ENCODE measurements at regions not wholly inside any gene's neighbourhood (a gene's known extent, or its start where the extent isn't known, plus 50 kb on each side); places are given as distances from the start of the nearest gene placed in this dataset.

- Mint-ChIP-seq H3K36me3 (ENCODE audit: insufficient read depth, unreplicated experiment) (peaks cover 4% of the 10 kb centered on the region), H3K4me3 (ENCODE audit: unreplicated experiment) (no peak overlapping the region), H3K9me3 (ENCODE audit: unreplicated experiment) (no peaks in the 10 kb centered on the region), H3K27ac (ENCODE audit: unreplicated experiment) (no peak overlapping the region), H3K4me1 (ENCODE audit: low read depth, unreplicated experiment) (no peaks in the 10 kb centered on the region), H3K27me3 (ENCODE audit: insufficient read depth, unreplicated experiment) (peaks cover 18% of the 10 kb centered on the region)
- ChIA-PET POLR2A (no interaction called here), CTCF (no interaction called here)
- TF ChIP-seq, protein P1, sequence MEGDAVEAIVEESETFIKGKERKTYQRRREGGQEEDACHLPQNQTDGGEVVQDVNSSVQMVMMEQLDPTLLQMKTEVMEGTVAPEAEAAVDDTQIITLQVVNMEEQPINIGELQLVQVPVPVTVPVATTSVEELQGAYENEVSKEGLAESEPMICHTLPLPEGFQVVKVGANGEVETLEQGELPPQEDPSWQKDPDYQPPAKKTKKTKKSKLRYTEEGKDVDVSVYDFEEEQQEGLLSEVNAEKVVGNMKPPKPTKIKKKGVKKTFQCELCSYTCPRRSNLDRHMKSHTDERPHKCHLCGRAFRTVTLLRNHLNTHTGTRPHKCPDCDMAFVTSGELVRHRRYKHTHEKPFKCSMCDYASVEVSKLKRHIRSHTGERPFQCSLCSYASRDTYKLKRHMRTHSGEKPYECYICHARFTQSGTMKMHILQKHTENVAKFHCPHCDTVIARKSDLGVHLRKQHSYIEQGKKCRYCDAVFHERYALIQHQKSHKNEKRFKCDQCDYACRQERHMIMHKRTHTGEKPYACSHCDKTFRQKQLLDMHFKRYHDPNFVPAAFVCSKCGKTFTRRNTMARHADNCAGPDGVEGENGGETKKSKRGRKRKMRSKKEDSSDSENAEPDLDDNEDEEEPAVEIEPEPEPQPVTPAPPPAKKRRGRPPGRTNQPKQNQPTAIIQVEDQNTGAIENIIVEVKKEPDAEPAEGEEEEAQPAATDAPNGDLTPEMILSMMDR (IDR thresholded peaks at IDR 0.05; ENCODE audit: insufficient read depth in 1 of 2, low read depth in 1 of 2, low read length in 1 of 2, severe bottlenecking in 1 of 2, unreplicated experiment in 1 of 2): no peak
- intact Hi-C loops (cut with micrococcal nuclease; ENCODE audit: unreplicated experiment): no loop called here
- H3K9me3 ChIP-seq: no peaks in the 10 kb centered on the region
- BruUV-seq (replicated peaks): no TSS peak
- H3K36me3 ChIP-seq (ENCODE audit: control insufficient read depth, insufficient read depth, low read length): no peaks in the 10 kb centered on the region
- no peak for DNase-seq
- no peaks in the 10 kb centered on the region for H3K27me3 ChIP-seq (replicated peaks; ENCODE audit: control insufficient read depth, insufficient read depth, low read length)
- H3K4me3 ChIP-seq (ENCODE audit: low read depth, low read length): no peak overlapping the region
- no peaks in the 10 kb centered on the region for H3K4me1 ChIP-seq
Observed at GRCh38 chr16:8271344-8271743, 319.0 kb downstream of the TMEM114 start.

- Histone ChIP-seq H3K9me3 (no peaks in the 10 kb centered on the region), H3K36me3 (ENCODE audit: control insufficient read depth, insufficient read depth, low read length) (no peaks in the 10 kb centered on the region), H3K27me3 (replicated peaks; ENCODE audit: control insufficient read depth, insufficient read depth, low read length) (no peaks in the 10 kb centered on the region), H3K4me1 (0 out of 2 replicates have a peak, but pooled peaks cover 5% of the 10 kb centered on the region), H3K4me3 (ENCODE audit: low read depth, low read length) (no peak overlapping the region)
- DNase-seq: no peak
- ChIA-PET POLR2A (no interaction called here), CTCF (no interaction called here)
- Mint-ChIP-seq H3K4me1 (ENCODE audit: low read depth, unreplicated experiment) (no peaks in the 10 kb centered on the region), H3K36me3 (ENCODE audit: insufficient read depth, unreplicated experiment) (no peaks in the 10 kb centered on the region), H3K27me3 (ENCODE audit: insufficient read depth, unreplicated experiment) (peaks cover 12% of the 10 kb centered on the region), H3K9me3 (ENCODE audit: unreplicated experiment) (no peaks in the 10 kb centered on the region), H3K4me3 (ENCODE audit: unreplicated experiment) (no peak overlapping the region), H3K27ac (ENCODE audit: unreplicated experiment) (no peak overlapping the region)
- no TSS peak for BruUV-seq (replicated peaks)
- TF ChIP-seq, protein P1 (IDR thresholded peaks at IDR 0.05; ENCODE audit: insufficient read depth in 1 of 2, low read depth in 1 of 2, low read length in 1 of 2, severe bottlenecking in 1 of 2, unreplicated experiment in 1 of 2): no peak
- intact Hi-C loops (cut with micrococcal nuclease; ENCODE audit: unreplicated experiment): no loop called here
Observed at GRCh38 chr16:8262299-8262698, 328.0 kb downstream of the TMEM114 start.

GRCh38 chr16:8260140-8260539, 330.2 kb downstream of the TMEM114 start:
- H3K27me3 ChIP-seq (replicated peaks; ENCODE audit: control insufficient read depth, insufficient read depth, low read length): no peaks in the 10 kb centered on the region
- H3K36me3 Mint-ChIP-seq (ENCODE audit: insufficient read depth, unreplicated experiment): no peaks in the 10 kb centered on the region
- no peak overlapping the region for H3K4me3 ChIP-seq (ENCODE audit: low read depth, low read length)
- no peak overlapping the region for H3K27ac Mint-ChIP-seq (ENCODE audit: unreplicated experiment)
- H3K9me3 Mint-ChIP-seq (ENCODE audit: unreplicated experiment): no peaks in the 10 kb centered on the region
- H3K36me3 ChIP-seq (ENCODE audit: control insufficient read depth, insufficient read depth, low read length): no peaks in the 10 kb centered on the region
- no peak overlapping the region for H3K4me3 Mint-ChIP-seq (ENCODE audit: unreplicated experiment)
- H3K9me3 ChIP-seq: no peaks in the 10 kb centered on the region
- H3K4me1 ChIP-seq: 0 out of 2 replicates have a peak, but pooled peaks cover 5% of the 10 kb centered on the region
- H3K4me1 Mint-ChIP-seq (ENCODE audit: low read depth, unreplicated experiment): no peaks in the 10 kb centered on the region
- peaks cover 12% of the 10 kb centered on the region for H3K27me3 Mint-ChIP-seq (ENCODE audit: insufficient read depth, unreplicated experiment)
- intact Hi-C loops (cut with micrococcal nuclease; ENCODE audit: unreplicated experiment): no loop called here
- DNase-seq: no peak
- ChIA-PET POLR2A (no interaction called here), CTCF (no interaction called here)
- BruUV-seq (replicated peaks): no TSS peak
- TF ChIP-seq, protein P1 (IDR thresholded peaks at IDR 0.05; ENCODE audit: insufficient read depth in 1 of 2, low read depth in 1 of 2, low read length in 1 of 2, severe bottlenecking in 1 of 2, unreplicated experiment in 1 of 2): no peak

Measured in Caco-2 (cell line).